ENCODE measurements at regions not wholly inside any gene's neighbourhood (a gene's known extent, or its start where the extent isn't known, plus 50 kb on each side); places are given as distances from the start of the nearest gene placed in this dataset.
"Not testable (repeated sequence)": the region's sequence is repeated elsewhere in the genome, so short reads cannot be mapped to it uniquely, and the experiment has no call there.

DNA sequence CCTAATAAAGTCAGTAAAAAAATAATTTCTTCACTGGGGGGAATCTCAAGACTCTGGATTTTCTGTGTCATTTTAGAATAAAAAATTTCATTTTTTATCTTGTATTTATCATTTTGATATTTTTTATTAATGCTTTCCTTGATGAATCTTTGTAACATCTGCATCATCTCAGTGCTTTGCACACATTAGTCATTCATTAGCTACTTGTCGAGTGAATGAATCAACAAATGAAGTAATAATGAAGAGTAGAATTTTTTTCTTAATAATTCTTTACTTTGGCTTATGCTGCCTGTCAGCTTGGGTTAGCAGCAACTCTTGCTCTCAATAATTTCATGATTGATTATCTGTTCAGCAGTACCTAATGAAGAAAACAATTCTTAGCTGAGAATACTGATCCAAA lies 530.8 kb downstream of the GRXCR1 start:
- no peak for DNase-seq (ENCODE audit: low read depth)

DNA sequence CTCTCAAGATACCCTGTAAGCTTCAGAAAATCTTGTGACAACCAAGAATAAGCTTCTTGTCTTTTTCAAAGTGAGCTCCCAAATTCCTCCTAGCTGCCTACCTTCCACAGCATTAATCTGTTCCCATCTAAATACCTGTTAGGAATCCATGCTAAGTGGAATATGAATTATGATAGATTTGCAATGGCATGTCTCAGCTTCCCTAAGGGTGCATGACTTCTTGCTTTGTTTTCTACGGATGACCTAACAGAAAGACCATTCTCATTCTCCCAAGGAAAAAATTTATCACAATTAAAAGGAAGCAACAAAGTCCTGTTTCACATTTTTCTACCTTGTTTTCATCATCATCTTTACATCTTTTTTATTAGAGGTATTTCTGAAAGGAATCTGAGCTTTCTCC lies 532.7 kb downstream of the GRXCR1 start:
- no peak for DNase-seq (ENCODE audit: low read depth)

DNA sequence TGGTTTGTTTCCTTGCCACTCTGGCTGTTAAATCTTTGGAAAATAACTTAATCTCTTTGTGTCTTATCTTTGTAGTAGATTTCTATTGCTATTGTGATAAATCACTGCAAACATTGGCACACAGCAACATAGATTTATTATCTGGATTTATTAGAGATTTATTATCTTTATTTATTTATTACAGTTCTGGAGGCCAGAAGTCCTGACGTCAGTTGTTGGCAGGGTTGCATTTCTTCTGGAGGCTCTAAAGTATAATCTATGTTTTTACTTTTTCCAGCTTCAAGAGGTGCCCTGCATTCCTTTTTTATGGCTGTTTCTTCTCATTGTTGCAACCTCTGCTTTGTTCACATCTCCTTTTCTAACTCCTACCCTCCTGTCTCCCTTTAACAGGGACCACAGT lies 542.8 kb downstream of the GRXCR1 start:
- no peak for DNase-seq (ENCODE audit: low read depth)

DNA sequence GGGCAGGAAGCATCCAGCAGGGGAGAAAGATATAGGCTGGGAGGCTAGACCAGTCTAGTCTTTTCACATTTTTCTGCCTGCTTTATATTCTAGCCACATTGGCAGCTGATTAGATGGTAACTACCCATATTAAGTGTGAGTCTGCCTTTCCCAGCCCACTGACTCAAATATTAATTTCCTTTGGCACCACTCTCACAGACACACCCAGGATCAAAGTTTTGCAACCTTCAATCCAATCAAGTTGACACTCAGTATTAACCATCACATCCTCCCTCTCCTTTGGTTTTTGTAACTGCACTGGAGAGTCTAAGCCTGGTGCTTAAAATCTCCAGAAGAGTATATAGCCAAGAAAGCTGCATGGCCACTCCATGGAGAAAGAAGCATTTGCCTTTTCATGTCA lies 560.4 kb downstream of the GRXCR1 start:
- no peak for DNase-seq (ENCODE audit: low read depth)

DNA sequence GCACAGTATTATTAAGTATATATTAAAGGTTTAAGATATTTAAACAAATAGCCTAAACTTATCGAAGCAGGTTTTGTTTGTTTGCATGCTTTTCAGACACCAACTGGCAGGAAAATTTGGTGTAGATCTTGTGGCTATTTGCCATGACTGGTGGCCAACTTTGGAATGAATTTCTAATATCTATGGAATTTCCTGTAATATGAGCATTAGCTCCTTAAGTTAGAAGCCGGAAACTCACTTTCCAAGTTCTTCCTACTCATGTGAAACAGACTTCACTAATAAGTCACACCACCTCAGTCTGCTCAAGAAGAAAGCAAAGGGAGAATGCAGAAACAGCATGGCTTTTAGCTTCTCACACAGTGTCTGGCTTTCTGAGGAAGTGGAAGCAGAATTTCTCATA lies 563.9 kb downstream of the GRXCR1 start:
- DNase-seq (ENCODE audit: low read depth), result peak; percentile 39

DNA sequence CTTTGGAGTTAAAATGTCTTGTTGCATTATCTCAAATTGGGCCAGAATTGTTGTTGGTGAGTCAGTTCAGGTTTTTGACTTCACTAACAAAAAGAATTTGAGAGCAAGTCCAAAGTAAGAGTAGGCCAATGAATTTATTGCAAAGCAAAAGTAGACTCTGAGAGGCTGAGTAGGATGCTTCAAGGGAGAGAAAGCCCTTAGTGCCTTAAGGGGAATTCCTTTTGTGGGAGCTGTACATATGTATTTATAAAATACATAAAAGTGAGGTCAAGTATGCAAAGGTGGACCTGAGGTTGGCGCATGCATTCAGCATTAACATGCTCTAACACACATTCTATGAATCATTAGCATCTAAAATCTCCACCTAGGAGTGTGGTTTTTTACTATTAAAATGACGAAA lies 565.4 kb downstream of the GRXCR1 start:
- no peak for DNase-seq (ENCODE audit: low read depth)

DNA sequence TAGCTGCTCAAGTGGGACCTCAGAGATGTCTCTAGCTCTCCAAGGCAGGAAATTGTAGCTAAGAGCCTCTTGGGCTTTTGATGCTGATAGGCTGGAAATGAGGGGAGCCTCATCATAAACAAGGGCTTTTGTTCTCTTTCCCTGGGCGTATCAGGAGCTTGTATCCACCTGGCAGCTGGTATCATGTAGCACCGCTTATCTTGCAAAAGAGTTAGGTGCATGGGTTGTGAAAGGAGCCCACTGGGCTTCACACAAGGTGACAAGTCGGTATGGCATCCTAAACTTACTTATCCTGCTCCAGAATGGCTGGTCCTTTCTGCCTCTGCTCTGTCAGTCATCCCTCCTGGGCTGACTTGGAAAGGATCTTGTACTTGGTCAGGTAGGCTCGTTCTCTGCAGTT lies 565.8 kb downstream of the GRXCR1 start:
- no peak for DNase-seq (ENCODE audit: low read depth)

DNA sequence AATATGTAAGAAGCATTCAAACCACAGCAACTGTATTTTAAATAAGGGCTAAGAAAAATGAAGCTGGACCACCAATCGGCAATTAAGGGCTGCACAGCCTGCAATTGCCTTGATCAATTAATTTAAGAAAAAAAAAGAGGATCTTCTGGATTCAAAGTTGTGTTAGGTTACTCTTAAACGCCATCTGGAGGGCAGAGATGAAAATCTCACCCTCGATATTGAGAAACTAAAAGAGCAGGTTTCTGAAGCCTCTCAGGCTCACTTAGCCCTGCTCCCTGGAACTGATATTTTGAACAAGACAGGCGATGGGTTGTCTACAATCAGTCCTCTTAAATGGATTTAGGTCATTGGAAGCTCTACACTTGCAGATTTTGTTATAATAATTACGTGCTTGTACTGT lies 579.4 kb downstream of the GRXCR1 start:
- DNase-seq (ENCODE audit: low read depth), result no peak

DNA sequence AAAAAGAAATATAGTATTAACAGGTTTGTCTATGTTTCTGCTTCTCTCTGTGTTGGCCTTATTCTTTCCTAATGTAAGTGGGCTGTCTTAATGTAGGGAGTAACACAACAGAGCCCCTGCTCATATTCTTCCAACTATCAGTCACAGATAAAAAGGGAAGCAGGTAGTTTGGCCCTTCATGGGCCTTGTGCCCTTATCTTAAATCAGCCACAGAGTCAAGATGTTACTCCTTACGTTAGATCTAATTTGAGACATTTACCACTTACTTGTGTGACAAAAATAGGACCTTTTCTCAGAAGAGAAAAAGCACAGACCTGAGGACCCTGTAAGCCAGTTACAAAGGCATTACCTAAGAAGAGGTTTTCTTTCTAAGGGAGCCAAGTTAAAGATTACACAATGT lies 589.0 kb downstream of the GRXCR1 start:
- no peak for DNase-seq (ENCODE audit: low read depth)

DNA sequence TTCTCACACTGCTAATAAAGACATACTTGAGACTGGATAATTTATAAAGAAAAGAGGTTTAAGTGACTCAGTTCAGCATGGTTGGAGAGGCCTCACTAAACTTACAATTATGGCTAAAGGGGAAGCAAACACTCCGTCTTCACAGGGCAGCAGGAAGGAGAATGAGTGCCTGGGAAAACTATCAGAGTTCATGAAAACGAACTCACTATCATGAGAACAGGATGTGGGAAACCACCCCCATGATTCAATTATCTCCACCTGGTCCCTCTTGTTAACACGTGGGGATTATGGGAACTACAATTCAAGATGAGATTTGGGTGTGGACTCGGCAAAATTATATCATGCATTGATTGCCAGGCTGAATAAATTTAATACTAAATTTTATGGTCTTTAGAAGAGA lies 592.7 kb downstream of the GRXCR1 start:
- DNase-seq (ENCODE audit: low read depth), result no peak

DNA sequence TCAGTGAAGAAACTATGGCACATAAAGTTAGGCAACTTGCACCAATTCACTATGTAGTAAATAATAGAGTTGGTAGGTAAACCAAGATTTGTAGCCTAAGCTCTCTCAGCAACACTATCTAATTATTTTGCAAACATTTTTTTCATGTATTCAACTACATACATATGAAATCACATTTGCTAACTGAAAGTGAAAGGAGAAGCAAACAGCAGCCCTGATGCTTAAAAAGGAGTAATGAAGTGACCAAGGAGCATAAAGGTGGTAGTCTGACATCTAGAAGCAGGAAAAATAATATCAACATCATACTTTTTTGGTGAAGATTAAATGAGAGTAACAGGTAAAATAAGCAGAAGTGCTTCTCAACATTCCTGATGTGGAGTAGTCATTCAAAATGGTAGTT lies 603.7 kb downstream of the GRXCR1 start:
- no peak for DNase-seq (ENCODE audit: low read depth)

DNA sequence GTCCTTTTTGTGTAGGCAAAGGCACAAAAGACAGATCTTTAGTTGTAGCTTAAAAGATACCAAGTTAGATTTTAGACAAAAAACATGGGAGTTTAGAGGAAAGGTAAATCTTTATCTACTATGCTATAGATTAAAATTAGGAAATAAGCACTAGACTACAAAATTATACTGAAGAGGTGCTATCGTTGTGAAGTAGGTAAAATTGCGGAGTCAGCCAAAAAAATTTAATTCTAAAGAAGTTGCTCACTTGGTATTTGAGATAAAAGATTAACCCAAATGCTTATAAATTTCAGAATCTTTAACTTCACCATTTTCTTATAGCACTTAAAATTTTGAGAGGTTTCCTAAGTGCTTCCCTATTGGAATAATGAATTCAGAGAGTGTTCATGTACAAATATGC lies 604.1 kb downstream of the GRXCR1 start:
- no peak for DNase-seq (ENCODE audit: low read depth)

DNA sequence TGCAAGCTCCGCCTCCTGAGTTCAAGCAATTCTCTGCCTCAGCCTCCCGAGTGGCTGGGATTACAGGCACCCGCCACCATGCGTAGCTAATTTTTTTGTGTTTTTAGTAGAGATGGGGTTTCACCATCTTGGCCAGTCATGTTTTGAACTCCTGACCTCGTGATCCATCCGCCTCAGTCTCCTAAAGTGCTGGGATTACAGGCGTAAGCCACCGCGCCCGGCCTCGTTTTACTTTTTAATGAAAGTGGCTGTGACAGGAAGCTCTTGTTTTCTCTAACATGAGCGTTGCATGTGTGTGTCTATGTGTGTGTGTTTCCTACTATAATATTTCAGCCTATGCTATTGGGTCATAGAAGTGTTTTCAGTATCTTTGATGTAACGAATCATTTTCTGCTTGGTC lies 613.3 kb downstream of the GRXCR1 start:
- DNase-seq (ENCODE audit: low read depth), result not testable (repeated sequence)

DNA sequence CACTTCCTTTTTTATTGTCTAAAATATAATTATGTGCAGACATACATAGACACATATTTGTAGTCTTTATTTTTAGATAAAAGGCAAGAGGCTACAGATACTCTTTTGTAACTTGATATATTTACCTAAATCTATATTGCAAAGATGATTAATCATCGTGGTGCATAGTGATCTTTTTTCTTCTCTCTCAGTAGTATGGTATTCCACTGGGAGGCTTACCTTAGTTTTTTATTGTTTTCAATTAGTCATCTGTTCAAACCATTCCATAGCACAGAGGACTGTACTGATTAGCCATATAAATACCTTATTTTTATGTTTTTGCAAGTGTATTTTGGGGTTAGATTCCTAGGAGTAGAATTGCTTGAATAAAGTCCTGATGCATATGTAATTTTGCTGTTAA lies 619.7 kb downstream of the GRXCR1 start:
- no peak for DNase-seq (ENCODE audit: low read depth)

DNA sequence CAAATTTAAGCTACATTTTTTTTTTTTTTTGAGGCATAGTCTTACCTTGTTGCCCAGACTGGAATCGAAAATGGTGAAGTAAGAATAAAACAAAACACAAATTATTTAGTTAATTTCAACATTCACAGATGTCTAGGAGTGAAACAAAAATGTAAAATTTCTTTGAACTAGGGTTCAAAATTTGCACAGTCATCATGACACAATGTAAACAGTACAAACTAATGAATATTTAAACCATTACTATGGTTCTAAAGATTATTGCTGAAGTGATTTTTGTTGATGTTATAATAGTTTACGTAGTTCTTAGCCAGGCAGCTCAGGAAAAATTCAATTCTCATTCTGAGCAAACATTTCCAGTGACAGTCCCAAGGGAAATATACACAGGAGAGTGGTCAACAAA lies 633.1 kb downstream of the GRXCR1 start:
- DNase-seq (ENCODE audit: low read depth), result no peak

DNA sequence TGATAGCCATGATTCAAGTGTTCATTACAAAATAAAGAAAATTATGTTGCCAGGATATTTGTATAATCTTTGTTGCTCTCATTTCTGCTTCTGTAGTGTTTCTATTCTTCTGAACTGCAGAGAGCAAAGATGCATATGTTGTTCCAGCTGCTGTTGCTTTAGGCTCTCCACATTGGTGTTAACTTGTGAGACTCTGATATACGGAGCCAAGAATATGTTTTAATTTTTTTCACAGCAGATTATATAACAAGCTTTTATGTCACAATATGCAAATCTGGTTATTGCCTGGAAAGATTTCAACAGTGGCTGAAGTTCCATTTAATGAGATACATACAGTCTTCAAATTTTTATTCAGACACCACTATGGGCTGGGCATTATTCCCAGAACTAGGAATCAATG lies 655.0 kb downstream of the GRXCR1 start:
- no peak for DNase-seq (ENCODE audit: low read depth)

DNA sequence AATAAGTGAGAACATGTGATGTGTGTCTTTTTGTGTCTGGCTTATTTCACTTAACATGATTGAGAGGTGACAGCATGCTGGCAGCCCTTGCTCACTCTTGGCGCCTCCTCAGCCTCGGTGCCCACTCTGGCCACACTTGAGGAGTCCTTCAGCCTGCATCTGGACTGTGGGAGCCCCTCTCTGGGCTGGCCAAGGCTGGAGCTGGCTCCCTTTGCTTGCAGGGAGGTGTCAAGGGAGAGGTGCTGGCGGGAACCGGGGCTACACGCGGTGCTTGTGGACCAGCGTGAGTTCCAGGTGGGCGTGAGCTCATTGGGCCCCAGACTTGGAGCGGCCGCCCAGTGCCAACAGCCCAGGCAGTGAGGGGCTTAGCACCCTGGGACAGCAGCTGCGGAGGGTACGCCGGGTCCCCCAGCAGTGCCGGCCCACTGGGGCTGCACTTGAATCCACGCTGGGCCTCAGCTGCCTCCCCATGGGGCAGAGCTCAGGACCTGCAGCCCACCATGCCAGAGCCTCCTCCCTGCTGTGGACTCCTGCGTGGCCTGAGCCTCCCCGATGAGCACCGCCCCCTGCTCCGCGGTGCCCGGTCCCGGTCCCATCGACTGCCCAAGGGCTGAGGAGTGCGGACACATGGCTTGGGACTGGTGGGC lies 658.6 kb downstream of the GRXCR1 start:
- no peak for DNase-seq (ENCODE audit: low read depth)

DNA sequence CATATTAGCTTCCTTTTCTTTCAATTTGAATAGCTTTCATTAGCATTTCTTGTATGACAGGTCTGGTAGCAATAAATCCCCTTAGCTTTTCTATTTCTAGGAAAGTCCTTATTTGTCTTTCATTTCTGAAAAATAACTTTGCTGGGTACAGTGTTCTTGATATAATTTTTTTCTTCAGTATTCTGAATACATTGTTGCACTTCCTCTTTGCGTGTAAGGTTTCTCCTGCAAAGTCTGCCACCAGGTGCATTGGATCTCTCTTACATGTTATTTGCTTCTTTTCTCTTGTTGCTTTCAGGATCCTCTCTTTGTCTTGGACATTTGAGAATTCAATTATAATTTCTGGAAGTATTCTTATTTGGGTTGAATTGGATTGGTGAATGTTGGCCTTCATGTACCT lies 663.7 kb downstream of the GRXCR1 start:
- no peak for DNase-seq (ENCODE audit: low read depth)

DNA sequence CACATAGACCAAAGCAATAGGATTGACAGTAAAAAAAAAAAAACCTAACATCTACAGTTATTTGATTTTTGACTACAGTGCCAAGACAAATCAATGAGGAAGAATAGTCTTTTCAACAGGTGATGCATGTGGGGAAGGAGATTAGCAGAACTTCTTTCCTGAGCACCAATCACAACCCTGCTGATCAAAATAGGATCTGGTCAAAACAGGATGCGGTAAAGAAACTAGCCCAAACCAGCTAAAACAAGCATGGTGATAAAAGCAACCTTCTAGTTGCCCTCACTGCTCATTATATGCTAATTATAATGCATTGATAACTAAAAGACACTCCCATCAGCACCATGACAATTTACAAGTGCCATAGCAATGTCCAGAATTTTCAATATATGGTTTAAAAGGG lies 667.5 kb downstream of the GRXCR1 start:
- DNase-seq (ENCODE audit: low read depth), result no peak

DNA sequence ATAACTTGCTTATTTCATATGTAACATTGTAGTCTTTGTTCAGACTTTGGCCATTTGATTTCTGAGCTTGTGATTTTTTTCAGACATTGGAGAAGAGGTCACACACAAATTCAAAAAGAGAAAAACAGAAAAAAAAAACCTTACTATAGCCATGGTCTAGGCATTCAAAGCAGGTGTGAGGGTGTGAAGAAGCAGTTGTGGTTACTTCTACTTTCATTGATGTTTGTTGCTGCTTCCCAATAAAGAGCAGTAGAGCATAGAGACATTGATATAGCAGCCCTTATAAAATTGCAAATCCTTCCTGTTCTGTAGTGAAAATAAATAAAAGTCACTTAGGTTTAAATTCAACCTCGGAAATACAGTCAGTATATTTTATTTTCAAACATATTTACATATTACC lies 671.6 kb downstream of the GRXCR1 start:
- DNase-seq (ENCODE audit: low read depth), result no peak

DNA sequence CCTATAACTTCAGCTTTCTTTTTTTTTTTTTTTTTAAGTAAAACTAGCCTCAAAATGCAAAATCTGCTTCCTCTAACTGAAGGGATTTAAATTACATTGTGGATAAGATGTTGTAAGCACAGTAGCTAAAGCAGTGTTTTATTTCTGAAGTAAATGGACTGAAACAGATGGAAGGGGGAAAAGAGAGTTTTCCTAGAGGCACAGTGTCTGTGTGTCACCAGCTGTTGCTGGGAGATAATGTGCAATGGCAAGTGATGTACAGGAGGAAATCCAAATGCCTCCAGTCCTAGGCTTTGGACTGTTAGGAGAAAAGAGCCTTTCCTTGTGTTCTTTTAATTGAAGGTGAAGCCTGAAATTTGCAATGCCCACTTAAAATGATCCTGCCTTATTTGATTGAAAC lies 672.1 kb downstream of the GRXCR1 start:
- DNase-seq (ENCODE audit: low read depth), result peak; percentile 13

DNA sequence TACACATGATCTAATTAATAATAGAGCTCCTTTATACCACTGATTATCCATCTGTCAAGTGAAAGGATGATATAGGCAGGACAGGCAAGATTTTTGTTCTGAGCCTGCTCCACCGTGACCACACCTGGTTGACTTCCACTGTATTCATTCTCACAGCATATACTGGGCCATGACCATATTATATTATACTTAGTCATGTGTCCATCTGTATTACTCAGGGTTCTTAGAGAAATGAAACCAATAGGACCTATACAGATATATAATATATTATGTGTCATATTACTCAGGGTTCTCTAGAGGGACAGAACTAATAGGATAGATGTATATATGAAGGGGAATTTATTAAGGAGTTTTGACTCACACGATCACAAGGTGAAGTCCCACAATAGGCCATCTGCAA lies 675.1 kb downstream of the GRXCR1 start:
- DNase-seq (ENCODE audit: low read depth), result no peak

DNA sequence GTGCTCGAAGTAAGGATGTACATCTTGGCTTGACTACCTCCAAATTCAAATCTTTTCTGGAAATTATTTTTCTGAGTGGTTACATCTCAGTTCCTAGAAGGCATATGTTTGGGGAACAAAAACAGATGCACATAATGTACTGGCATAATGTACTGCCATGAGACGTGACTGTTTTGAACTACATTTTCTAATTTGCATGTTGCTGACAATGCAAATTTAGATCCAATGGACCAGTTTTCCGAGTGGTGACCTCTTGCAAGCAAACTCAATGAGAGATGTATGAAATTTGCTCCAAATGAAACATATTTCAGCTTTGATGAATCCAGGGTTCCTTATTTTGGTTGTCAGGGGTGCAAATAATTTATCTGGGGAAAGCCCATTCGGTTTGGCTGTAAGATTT lies 694.3 kb downstream of the GRXCR1 start:
- DNase-seq (ENCODE audit: low read depth), result no peak

DNA sequence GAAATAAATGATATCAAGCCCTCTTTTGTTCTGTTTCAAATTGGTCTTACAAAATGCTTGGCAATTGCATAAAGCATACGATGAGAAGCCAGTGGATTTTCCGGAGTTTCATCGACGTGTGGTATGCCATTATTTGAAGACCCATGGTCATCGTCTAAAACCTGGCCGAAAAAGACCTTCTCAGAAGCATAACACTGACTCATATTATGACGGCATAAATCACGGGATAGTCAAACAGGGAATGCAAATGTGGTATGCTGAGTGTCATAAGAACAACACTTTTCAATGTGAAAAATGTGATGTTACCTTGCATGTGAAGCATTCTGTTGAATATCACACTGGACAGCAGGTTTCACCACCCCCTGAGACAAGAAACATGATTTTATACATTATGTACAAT lies 695.2 kb downstream of the GRXCR1 start:
- DNase-seq (ENCODE audit: low read depth), result no peak

Data from myocyte (in vitro differentiated cells).